CD14-positive monocyte (primary cell): ENCODE measurements at regions not wholly inside any gene's neighbourhood (a gene's known extent, or its start where the extent isn't known, plus 50 kb on each side); places are given as distances from the start of the nearest gene placed in this dataset.

Source experiments
- DNase-seq, 3 donors: peaks; one replicate each; pipeline ENCODE4 v3.0.0-alpha.2; 2011 to 2022
- H2AFZ ChIP-seq: 2 replicates; pipeline ENCODE4 v1.6.0; 2012; ENCODE audit warnings: mild to moderate bottlenecking, low read depth, low read length, inconsistent platforms; ENCODE audit not compliant: insufficient read depth, poor library complexity, severe bottlenecking
- H3K27ac ChIP-seq, 2 donors: 1 replicate in 1 of 2; 2 replicates in 1 of 2; pipeline ENCODE4 v1.5.1; 2012 to 2013; ENCODE audit warnings: low read length in 2 of 2, control low read depth in 1 of 2, inconsistent platforms in 1 of 2, low read depth in 1 of 2, mild to moderate bottlenecking in 1 of 2
- H3K27me3 ChIP-seq, 2 donors: one replicate each; pipeline versions ENCODE4 v1.6.0 to v1.6.1; 2011 to 2013; ENCODE audit warnings: low read length in 2 of 2; ENCODE audit not compliant: control insufficient read depth in 2 of 2, insufficient read depth in 2 of 2
- H3K36me3 ChIP-seq, 2 donors: replicated peaks in 1 of 2; 1 replicate in 1 of 2; 2 replicates in 1 of 2; pipeline versions ENCODE4 v1.5.1 to v1.6.1; 2012 to 2013; ENCODE audit warnings: low read length in 2 of 2, control low read depth in 1 of 2, inconsistent platforms in 1 of 2, mild to moderate bottlenecking in 1 of 2; ENCODE audit not compliant: insufficient read depth in 2 of 2, control insufficient read depth in 1 of 2
- H3K4me1 ChIP-seq, 2 donors: 1 replicate in 1 of 2; 2 replicates in 1 of 2; pipeline versions ENCODE4 v1.5.1 to v1.6.1; 2012 to 2013; ENCODE audit warnings: low read length in 2 of 2, control low read depth in 1 of 2, inconsistent platforms in 1 of 2, mild to moderate bottlenecking in 1 of 2, moderate library complexity in 1 of 2; ENCODE audit not compliant: insufficient read depth in 2 of 2, control insufficient read depth in 1 of 2
- H3K4me2 ChIP-seq: replicated peaks from 2 replicates; pipeline ENCODE3; 2012; ENCODE audit warnings: low read length, moderate library complexity, mild to moderate bottlenecking; ENCODE audit not compliant: poor library complexity, severe bottlenecking; ENCODE audit errors: extremely low read depth
- H3K4me3 ChIP-seq, 3 experiments: fragments of 200-600 bp in 1 of 3; sonication (generic) in 1 of 3; replicated peaks in 1 of 3; 1 replicate in 2 of 3; 2 replicates in 1 of 3; pipeline ENCODE4 v1.5.1; 2011 to 2013; ENCODE audit warnings: low read length in 3 of 3, mild to moderate bottlenecking in 3 of 3, control low read depth in 2 of 3, low read depth in 2 of 3, inconsistent platforms in 1 of 3, moderate library complexity in 1 of 3
- H3K79me2 ChIP-seq: 2 replicates; pipeline ENCODE4 v1.6.0; 2012; ENCODE audit warnings: mild to moderate bottlenecking, control low read depth, inconsistent platforms, low read length, moderate library complexity; ENCODE audit not compliant: insufficient read depth
- H3K9ac ChIP-seq: 2 replicates; pipeline ENCODE4 v1.6.0; 2017; ENCODE audit warnings: low read length, mild to moderate bottlenecking; ENCODE audit not compliant: insufficient read depth, poor library complexity, severe bottlenecking
- H3K9me3 ChIP-seq, 2 donors: replicated peaks in 1 of 2; 1 replicate in 1 of 2; 2 replicates in 1 of 2; pipeline versions ENCODE4 v1.5.1 to v1.6.1; 2012 to 2013; ENCODE audit warnings: low read length in 2 of 2, control low read depth in 1 of 2; ENCODE audit not compliant: control insufficient read depth in 1 of 2, insufficient read depth in 1 of 2
- H4K20me1 ChIP-seq: 2 replicates; pipeline ENCODE4 v1.6.0; 2012; ENCODE audit warnings: mild to moderate bottlenecking, low read length, control low read depth, moderate library complexity; ENCODE audit not compliant: insufficient read depth
- H3K27ac Mint-ChIP-seq, 7 donors: one replicate each; pipeline ENCODE4 v1.8.0; 2020; ENCODE audit warnings: mild to moderate bottlenecking in 7 of 7, mixed read lengths in 7 of 7, moderate library complexity in 6 of 7, inconsistent platforms in 2 of 7
- H3K27me3 Mint-ChIP-seq, 3 donors: one replicate each; pipeline ENCODE4 v1.8.0; 2021 to 2022; ENCODE audit warnings: low read depth in 3 of 3, mild to moderate bottlenecking in 3 of 3, mixed read lengths in 3 of 3, moderate library complexity in 3 of 3, inconsistent platforms in 1 of 3
- H3K36me3 Mint-ChIP-seq, 2 donors: one replicate each; pipeline ENCODE4 v1.8.0; 2020; ENCODE audit warnings: mixed read lengths in 2 of 2, inconsistent platforms in 1 of 2, mild to moderate bottlenecking in 1 of 2
- H3K4me1 Mint-ChIP-seq: one replicate; pipeline ENCODE4 v1.8.0; 2020; ENCODE audit warnings: mild to moderate bottlenecking, mixed read lengths
- H3K4me3 Mint-ChIP-seq, 2 donors: one replicate each; pipeline ENCODE4 v1.8.0; 2020; ENCODE audit warnings: mild to moderate bottlenecking in 2 of 2, mixed read lengths in 2 of 2, moderate library complexity in 1 of 2
- H3K9me3 Mint-ChIP-seq, 7 donors: one replicate each; pipeline ENCODE4 v1.8.0; 2020 to 2022; ENCODE audit warnings: mixed read lengths in 7 of 7, mild to moderate bottlenecking in 6 of 7, moderate library complexity in 6 of 7, inconsistent platforms in 2 of 7
- CTCF ChIP-seq: fragments of 200-600 bp; IDR thresholded peaks from one replicate; pipeline ENCODE4 v1.8.0; 2022; ENCODE audit warnings: antibody characterized with exemption, mild to moderate bottlenecking
- WGBS: methylation state at CpG from one replicate; pipeline ENCODE4 v1.1.5; 2013; ENCODE audit warnings: missing lambda C conversion rate; ENCODE audit not compliant: insufficient coverage; 5-methylcytosine and 5-hydroxymethylcytosine counted together
- intact Hi-C, 2 donors: fragments of 100-400 bp; cut with micrococcal nuclease; formaldehyde crosslinking; loops; one replicate each; pipeline versions ENCODE4 v1.15.0 to v1.15.1; 2023

DNA sequence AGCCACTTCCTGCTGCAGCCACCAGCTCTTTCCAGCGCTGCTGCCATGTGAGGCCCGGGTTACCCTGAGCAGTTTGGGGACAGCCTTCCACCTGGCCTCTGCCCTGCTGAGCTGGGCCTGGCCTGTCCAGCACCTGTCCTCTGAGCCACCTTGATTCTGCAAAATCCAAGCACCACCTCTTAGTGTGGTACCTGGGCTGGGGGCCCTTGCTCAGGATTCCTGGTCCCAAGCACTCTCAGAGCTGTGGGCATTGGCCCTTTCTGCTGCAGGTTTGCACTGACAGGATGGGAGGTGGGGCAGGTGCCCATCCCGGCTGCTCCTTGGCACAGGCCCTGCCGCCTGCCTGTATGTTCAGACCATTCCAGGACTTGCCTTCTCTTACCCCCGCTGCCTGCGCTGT, 309.2 kb upstream of the IRX4 start:
- Histone ChIP-seq H2AFZ (no peak overlapping the region), H3K27me3 (no peaks in the 10 kb centered on the region), H3K36me3 (no peaks in the 10 kb centered on the region), H4K20me1 (no peaks in the 10 kb centered on the region), H3K79me2 (no peaks in the 10 kb centered on the region), H3K4me3 (no peak overlapping the region), H3K4me2 (no peak overlapping the region), H3K4me1 (no peaks in the 10 kb centered on the region), H3K27ac (no peak overlapping the region), H3K9ac (no peak overlapping the region), H3K9me3 (peaks cover 0 to 11% of the 10 kb centered on the region in 2 donors)
- H3K4me3 Mint-ChIP-seq: no peak overlapping the region
- H3K27me3 Mint-ChIP-seq: peaks cover 0 to 3% (median 3%) of the 10 kb centered on the region in 3 donors
- 70% methylated on average over 6 of the region's 6 CpGs for WGBS
- peaks cover 1 to 12% (median 6%) of the 10 kb centered on the region in 7 donors for H3K9me3 Mint-ChIP-seq
- no peak overlapping the region for H3K27ac Mint-ChIP-seq
- H3K36me3 Mint-ChIP-seq: no peaks in the 10 kb centered on the region
- no peak for TF ChIP-seq CTCF
- intact Hi-C loops: no loop called here
- H3K4me1 Mint-ChIP-seq: no peaks in the 10 kb centered on the region
- no peak for DNase-seq

DNA sequence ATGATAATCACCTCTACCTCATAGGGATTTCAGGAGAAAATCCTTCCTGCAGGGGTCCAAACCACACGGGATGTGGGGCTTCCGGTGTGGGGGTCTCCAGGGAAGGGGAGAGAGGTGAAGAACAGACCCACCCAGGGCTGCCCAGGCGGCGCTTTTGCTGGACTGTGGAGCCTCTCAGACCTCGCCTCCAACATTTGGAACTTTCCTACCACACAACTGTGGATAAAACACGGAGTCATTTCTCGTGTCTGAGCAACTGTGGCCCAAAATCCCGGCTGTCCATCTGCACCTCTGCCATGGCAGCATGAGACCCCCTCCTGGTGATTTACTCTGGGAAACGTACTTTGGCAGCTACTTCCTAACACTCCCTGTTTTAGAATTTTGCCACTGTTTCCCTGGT, 307.8 kb upstream of the IRX4 start:
- no peak overlapping the region for H3K4me2 ChIP-seq
- Mint-ChIP-seq H3K27ac (no peak overlapping the region), H3K9me3 (peaks cover 0 to 9% (median 5%) of the 10 kb centered on the region in 7 donors), H3K27me3 (peaks cover 0 to 3% (median 3%) of the 10 kb centered on the region in 3 donors), H3K4me1 (no peaks in the 10 kb centered on the region), H3K36me3 (no peaks in the 10 kb centered on the region), H3K4me3 (no peak overlapping the region)
- no peaks in the 10 kb centered on the region for H3K27me3 ChIP-seq
- no peaks in the 10 kb centered on the region for H3K79me2 ChIP-seq
- no peak overlapping the region for H2AFZ ChIP-seq
- peaks cover 0 to 6% of the 10 kb centered on the region in 2 donors for H3K9me3 ChIP-seq
- intact Hi-C loops: no loop called here
- no peak for TF ChIP-seq CTCF
- 94% methylated on average over 6 of the region's 9 CpGs for WGBS
- H3K4me3 ChIP-seq: no peak overlapping the region
- no peaks in the 10 kb centered on the region for H3K36me3 ChIP-seq
- H3K27ac ChIP-seq: no peak overlapping the region
- H3K9ac ChIP-seq: no peak overlapping the region
- H3K4me1 ChIP-seq: no peaks in the 10 kb centered on the region
- no peak for DNase-seq
- H4K20me1 ChIP-seq: no peaks in the 10 kb centered on the region
